WTC11 (cell line): ENCODE measurements at regions not wholly inside any gene's neighbourhood (a gene's known extent, or its start where the extent isn't known, plus 50 kb on each side); places are given as distances from the start of the nearest gene placed in this dataset.

Experiments used
- CBFB ChIP-seq: sonication (generic); formaldehyde crosslinking; IDR thresholded peaks from 2 replicates; pipeline ENCODE4 v1.8.1; 2022; ENCODE audit warnings: mild to moderate bottlenecking, low read depth, missing genetic modification reagents
- CTCF ChIP-seq: fragments of 200-600 bp; IDR thresholded peaks from 2 replicates; pipeline ENCODE4 v1.8.0; 2022; ENCODE audit warnings: antibody characterized with exemption
- GABPB1 ChIP-seq: sonication (generic); formaldehyde crosslinking; IDR thresholded peaks from 2 replicates; pipeline ENCODE4 v1.8.1; 2023; ENCODE audit warnings: mild to moderate bottlenecking, missing genetic modification reagents
- NFATC4 ChIP-seq: fragments of 250-450 bp; sonication (Bioruptor Pico); IDR thresholded peaks from 2 replicates; pipeline ENCODE4 v1.9.0; 2021; ENCODE audit warnings: mild to moderate bottlenecking
- NR1H2 ChIP-seq: sonication (generic); formaldehyde crosslinking; IDR thresholded peaks from 2 replicates; pipeline ENCODE4 v1.9.0; 2021; ENCODE audit warnings: mild to moderate bottlenecking, moderate library complexity, missing genetic modification reagents
- TP53 ChIP-seq: sonication (generic); formaldehyde crosslinking; IDR thresholded peaks from 2 replicates; pipeline ENCODE4 v1.8.1; 2023; ENCODE audit warnings: mild to moderate bottlenecking, missing genetic modification reagents
- ZNF121 ChIP-seq: sonication (generic); formaldehyde crosslinking; IDR thresholded peaks from 2 replicates; pipeline ENCODE4 v1.8.0; 2023; ENCODE audit warnings: missing genetic modification reagents
- TF ChIP-seq, protein P1 (sequence below): sonication (generic); formaldehyde crosslinking; IDR thresholded peaks from 2 replicates; pipeline ENCODE4 v1.8.1; 2023; ENCODE audit warnings: mild to moderate bottlenecking, missing genetic modification reagents, moderate library complexity
- TF ChIP-seq, protein P2 (sequence below): fragments of 250-450 bp; sonication (Bioruptor Pico); conservative IDR thresholded peaks from 2 replicates; pipeline ENCODE4 v1.9.0; 2021; ENCODE audit warnings: mild to moderate bottlenecking
- TF ChIP-seq, protein P3 (sequence below): fragments of 250-450 bp; sonication (Bioruptor Pico); IDR thresholded peaks from 2 replicates; pipeline ENCODE4 v1.9.0; 2021; ENCODE audit warnings: mild to moderate bottlenecking
- TF ChIP-seq, protein P4 (sequence below): sonication (generic); formaldehyde crosslinking; IDR thresholded peaks from 2 replicates; pipeline ENCODE4 v1.8.1; 2022; ENCODE audit warnings: mild to moderate bottlenecking, moderate library complexity, missing genetic modification reagents
- TF ChIP-seq, protein P5 (sequence below): sonication (generic); formaldehyde crosslinking; conservative IDR thresholded peaks from 2 replicates; pipeline ENCODE4 v1.8.1; 2023; ENCODE audit warnings: mild to moderate bottlenecking, low read depth, missing genetic modification reagents, moderate library complexity
- TF ChIP-seq, protein P6 (sequence below): sonication (generic); formaldehyde crosslinking; IDR thresholded peaks from 2 replicates; pipeline ENCODE4 v1.8.1; 2022; ENCODE audit warnings: low read depth, mild to moderate bottlenecking, moderate library complexity, missing genetic modification reagents, borderline replicate concordance

GRCh38 chr4:45199736-45200135, 473.4 kb upstream of the GNPDA2 start:
- TF ChIP-seq NFATC4 (no peak), NR1H2 (CRISPR knock-in tag) (no peak), CTCF (no peak), GABPB1 (CRISPR knock-in tag) (no peak), ZNF121 (CRISPR knock-in tag) (no peak), TP53 (no peak), CBFB (CRISPR knock-in tag) (no peak)
- TF ChIP-seq, protein P1, sequence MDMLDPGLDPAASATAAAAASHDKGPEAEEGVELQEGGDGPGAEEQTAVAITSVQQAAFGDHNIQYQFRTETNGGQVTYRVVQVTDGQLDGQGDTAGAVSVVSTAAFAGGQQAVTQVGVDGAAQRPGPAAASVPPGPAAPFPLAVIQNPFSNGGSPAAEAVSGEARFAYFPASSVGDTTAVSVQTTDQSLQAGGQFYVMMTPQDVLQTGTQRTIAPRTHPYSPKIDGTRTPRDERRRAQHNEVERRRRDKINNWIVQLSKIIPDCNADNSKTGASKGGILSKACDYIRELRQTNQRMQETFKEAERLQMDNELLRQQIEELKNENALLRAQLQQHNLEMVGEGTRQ, result no peak
- TF ChIP-seq, protein P2, sequence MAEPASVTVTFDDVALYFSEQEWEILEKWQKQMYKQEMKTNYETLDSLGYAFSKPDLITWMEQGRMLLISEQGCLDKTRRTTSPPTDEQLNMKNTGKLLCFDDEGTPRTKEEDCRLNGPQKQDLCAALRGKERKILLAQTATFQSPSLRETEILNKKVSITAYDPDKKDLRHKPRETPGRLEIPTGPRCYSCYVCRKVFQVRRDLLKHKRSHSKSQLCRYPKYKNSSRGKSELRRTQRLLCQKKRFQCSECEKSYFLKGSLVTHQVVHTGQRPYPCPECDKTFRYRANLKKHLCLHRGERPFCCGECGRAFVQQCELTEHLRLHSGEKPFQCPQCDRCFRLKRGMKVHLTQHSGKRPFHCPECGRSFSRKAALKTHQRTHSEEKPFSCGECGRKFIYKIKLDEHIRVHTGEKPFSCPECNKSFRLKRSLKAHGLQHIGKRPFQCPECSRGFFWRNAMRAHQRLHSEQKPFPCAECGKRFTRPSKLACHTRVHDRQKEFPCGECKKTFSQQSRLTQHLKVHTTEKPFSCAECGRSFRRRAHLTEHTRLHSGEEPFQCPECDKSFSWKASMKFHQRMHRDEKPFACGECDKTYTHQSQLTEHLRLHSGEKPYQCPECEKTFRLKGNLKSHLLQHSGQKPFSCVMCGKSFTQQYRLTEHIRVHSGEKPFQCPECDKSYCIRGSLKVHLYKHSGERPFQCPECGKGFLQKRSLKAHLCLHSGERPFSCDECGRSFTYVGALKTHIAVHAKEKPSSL, result no peak
- TF ChIP-seq, protein P3, sequence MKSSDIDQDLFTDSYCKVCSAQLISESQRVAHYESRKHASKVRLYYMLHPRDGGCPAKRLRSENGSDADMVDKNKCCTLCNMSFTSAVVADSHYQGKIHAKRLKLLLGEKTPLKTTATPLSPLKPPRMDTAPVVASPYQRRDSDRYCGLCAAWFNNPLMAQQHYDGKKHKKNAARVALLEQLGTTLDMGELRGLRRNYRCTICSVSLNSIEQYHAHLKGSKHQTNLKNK, result no peak
- TF ChIP-seq, protein P4, sequence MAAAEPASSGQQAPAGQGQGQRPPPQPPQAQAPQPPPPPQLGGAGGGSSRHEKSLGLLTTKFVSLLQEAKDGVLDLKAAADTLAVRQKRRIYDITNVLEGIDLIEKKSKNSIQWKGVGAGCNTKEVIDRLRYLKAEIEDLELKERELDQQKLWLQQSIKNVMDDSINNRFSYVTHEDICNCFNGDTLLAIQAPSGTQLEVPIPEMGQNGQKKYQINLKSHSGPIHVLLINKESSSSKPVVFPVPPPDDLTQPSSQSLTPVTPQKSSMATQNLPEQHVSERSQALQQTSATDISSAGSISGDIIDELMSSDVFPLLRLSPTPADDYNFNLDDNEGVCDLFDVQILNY (CRISPR knock-in tag), result no peak
- TF ChIP-seq, protein P5, sequence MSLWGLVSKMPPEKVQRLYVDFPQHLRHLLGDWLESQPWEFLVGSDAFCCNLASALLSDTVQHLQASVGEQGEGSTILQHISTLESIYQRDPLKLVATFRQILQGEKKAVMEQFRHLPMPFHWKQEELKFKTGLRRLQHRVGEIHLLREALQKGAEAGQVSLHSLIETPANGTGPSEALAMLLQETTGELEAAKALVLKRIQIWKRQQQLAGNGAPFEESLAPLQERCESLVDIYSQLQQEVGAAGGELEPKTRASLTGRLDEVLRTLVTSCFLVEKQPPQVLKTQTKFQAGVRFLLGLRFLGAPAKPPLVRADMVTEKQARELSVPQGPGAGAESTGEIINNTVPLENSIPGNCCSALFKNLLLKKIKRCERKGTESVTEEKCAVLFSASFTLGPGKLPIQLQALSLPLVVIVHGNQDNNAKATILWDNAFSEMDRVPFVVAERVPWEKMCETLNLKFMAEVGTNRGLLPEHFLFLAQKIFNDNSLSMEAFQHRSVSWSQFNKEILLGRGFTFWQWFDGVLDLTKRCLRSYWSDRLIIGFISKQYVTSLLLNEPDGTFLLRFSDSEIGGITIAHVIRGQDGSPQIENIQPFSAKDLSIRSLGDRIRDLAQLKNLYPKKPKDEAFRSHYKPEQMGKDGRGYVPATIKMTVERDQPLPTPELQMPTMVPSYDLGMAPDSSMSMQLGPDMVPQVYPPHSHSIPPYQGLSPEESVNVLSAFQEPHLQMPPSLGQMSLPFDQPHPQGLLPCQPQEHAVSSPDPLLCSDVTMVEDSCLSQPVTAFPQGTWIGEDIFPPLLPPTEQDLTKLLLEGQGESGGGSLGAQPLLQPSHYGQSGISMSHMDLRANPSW (CRISPR knock-in tag), result no peak
- TF ChIP-seq, protein P6, sequence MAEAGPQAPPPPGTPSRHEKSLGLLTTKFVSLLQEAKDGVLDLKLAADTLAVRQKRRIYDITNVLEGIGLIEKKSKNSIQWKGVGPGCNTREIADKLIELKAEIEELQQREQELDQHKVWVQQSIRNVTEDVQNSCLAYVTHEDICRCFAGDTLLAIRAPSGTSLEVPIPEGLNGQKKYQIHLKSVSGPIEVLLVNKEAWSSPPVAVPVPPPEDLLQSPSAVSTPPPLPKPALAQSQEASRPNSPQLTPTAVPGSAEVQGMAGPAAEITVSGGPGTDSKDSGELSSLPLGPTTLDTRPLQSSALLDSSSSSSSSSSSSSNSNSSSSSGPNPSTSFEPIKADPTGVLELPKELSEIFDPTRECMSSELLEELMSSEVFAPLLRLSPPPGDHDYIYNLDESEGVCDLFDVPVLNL (CRISPR knock-in tag), result no peak
